ENCODE measurements at regions not wholly inside any gene's neighbourhood (a gene's known extent, or its start where the extent isn't known, plus 50 kb on each side); places are given as distances from the start of the nearest gene placed in this dataset.

- H3K4me3 ChIP-seq (replicated peaks; ENCODE audit: low read depth, low read length) = no peak overlapping the region
- no peak for DNase-seq (ENCODE audit: low read depth)
- TF ChIP-seq CTCF (IDR thresholded peaks at IDR 0.05; ENCODE audit: low read length, missing control alignments) = no peak
Measured at GRCh38 chr20:21862956-21863355, 157.5 kb downstream of the PAX1 start.

GRCh38 chr20:21862259-21862946 is 156.9 kb downstream of the PAX1 start:
- H3K4me3 ChIP-seq (replicated peaks; ENCODE audit: low read depth, low read length) = no peak overlapping the region
- no peak for TF ChIP-seq CTCF (IDR thresholded peaks at IDR 0.05; ENCODE audit: low read length, missing control alignments)
- DNase-seq (ENCODE audit: low read depth) = no peak

- H3K4me3 ChIP-seq (replicated peaks; ENCODE audit: low read depth, low read length) = no peak overlapping the region
- DNase-seq (ENCODE audit: low read depth) = no peak
- no peak for TF ChIP-seq CTCF (IDR thresholded peaks at IDR 0.05; ENCODE audit: low read length, missing control alignments)
Measured at GRCh38 chr20:21840991-21841390, 135.5 kb downstream of the PAX1 start.

- TF ChIP-seq CTCF (IDR thresholded peaks at IDR 0.05; ENCODE audit: low read length, missing control alignments) = no peak
Measured at GRCh38 chr20:21839982-21840381, 134.5 kb downstream of the PAX1 start.

GRCh38 chr20:21836346-21836745 is 130.9 kb downstream of the PAX1 start:
- TF ChIP-seq CTCF (IDR thresholded peaks at IDR 0.05; ENCODE audit: low read length, missing control alignments) = no peak

More at GRCh38 chr20:21839982-21840381, 134.5 kb downstream of the PAX1 start:
- no peak for DNase-seq (ENCODE audit: low read depth)
- no peak overlapping the region for H3K4me3 ChIP-seq (replicated peaks; ENCODE audit: low read depth, low read length)

GRCh38 chr20:21835042-21835441 is 129.6 kb downstream of the PAX1 start:
- no peak for DNase-seq (ENCODE audit: low read depth)
- no peak for TF ChIP-seq CTCF (IDR thresholded peaks at IDR 0.05; ENCODE audit: low read length, missing control alignments)
- no peak overlapping the region for H3K4me3 ChIP-seq (replicated peaks; ENCODE audit: low read depth, low read length)

More at GRCh38 chr20:21836346-21836745, 130.9 kb downstream of the PAX1 start:
- DNase-seq (ENCODE audit: low read depth) = no peak
- H3K4me3 ChIP-seq (replicated peaks; ENCODE audit: low read depth, low read length) = no peak overlapping the region

Measured in fibroblast of pulmonary artery (primary cell).